ENCODE measurements at regions not wholly inside any gene's neighbourhood (a gene's known extent, or its start where the extent isn't known, plus 50 kb on each side); places are given as distances from the start of the nearest gene placed in this dataset.
"Not testable (repeated sequence)": the region's sequence is repeated elsewhere in the genome, so short reads cannot be mapped to it uniquely, and the experiment has no call there.

- Histone ChIP-seq H3K4me3 (ENCODE audit: low read depth in 1 of 5, low read length in 5 of 5) (no peak overlapping the region), H3K27ac (ENCODE audit: low read depth, low read length) (no peak overlapping the region), H3K36me3 (ENCODE audit: control insufficient read depth in 5 of 5, insufficient read depth in 5 of 5, low read length in 5 of 5) (no peaks in the 10 kb centered on the region), H3K9me3 (ENCODE audit: control insufficient read depth in 5 of 5, low read length in 5 of 5) (peaks cover 10 to 34% (median 30%) of the 10 kb centered on the region in 5 donors), H3K4me1 (ENCODE audit: control insufficient read depth in 5 of 5, insufficient read depth in 5 of 5, low read length in 5 of 5) (no peaks in the 10 kb centered on the region), H3K9ac (ENCODE audit: low read length in 5 of 5) (no peak overlapping the region), H3K27me3 (ENCODE audit: control insufficient read depth in 5 of 5, insufficient read depth in 4 of 5, low read length in 5 of 5) (no peaks in the 10 kb centered on the region)
These were observed 472.9 kb upstream of the GRID2 start for GRCh38 chr4:91830681-91831395.

DNA sequence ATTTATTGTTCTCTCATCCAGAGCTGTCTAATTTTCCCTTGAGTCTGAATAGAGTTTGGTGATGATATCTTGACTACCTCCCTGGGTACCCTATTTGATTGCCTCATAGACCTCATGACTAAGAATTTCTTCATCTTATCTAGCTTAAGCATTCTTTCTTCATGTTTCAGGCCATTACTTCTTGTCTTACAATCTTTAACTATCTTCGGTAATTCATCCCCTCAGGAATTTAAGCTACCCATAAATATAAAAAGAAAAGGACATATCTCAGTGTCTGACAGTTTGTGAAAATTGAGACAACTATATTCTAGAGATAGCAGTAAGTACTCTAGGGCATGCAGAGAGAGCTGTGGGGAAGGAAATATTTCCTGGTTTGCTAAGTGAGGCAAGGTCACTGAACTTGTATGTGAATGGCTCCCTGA, 466.1 kb upstream of the GRID2 start:
- Histone ChIP-seq H3K36me3 (ENCODE audit: control insufficient read depth in 5 of 5, insufficient read depth in 5 of 5, low read length in 5 of 5) (no peaks in the 10 kb centered on the region), H3K27ac (ENCODE audit: low read depth, low read length) (no peak overlapping the region), H3K4me1 (ENCODE audit: control insufficient read depth in 5 of 5, insufficient read depth in 5 of 5, low read length in 5 of 5) (peaks cover 0 to 7% (median 0%) of the 10 kb centered on the region in 5 donors), H3K27me3 (ENCODE audit: control insufficient read depth in 5 of 5, insufficient read depth in 4 of 5, low read length in 5 of 5) (no peaks in the 10 kb centered on the region), H3K9me3 (ENCODE audit: control insufficient read depth in 5 of 5, low read length in 5 of 5) (peaks cover 10 to 23% (median 19%) of the 10 kb centered on the region in 5 donors), H3K9ac (ENCODE audit: low read length in 5 of 5) (no peak overlapping the region), H3K4me3 (ENCODE audit: low read depth in 1 of 5, low read length in 5 of 5) (no peak overlapping the region)

DNA sequence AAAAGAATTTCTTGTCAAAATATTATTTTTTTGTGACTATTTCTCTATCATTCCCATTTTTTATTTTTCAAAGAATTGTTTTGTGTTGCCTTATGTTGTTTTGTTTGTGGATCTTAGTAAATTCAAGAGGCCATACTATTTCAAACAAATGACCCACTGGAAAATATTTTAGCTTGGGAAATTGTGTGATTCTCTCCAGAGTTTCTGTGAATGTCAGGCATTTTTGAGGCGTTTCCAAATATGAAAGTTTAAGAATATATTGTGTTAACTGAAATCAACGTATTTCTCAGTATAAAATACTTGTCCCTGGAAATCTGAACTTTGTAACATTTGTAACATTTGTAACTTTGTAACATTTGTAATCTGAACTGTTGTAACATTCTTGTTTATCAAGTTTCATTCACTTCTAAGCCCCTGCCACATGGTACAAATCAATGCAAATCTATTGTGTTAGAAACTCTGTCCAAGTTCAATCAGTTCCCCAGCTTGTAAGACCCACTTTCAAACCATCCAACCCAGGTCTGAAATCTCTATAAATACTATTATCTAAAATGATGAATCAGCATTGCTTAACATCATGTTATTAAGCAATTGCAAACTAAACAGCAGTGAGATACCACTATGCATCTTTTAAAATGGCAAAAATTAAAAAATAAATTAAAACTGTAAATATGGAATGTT, 465.4 kb upstream of the GRID2 start:
- no peak overlapping the region for H3K9ac ChIP-seq (ENCODE audit: low read length in 5 of 5)
- no peaks in the 10 kb centered on the region for H3K36me3 ChIP-seq (ENCODE audit: control insufficient read depth in 5 of 5, insufficient read depth in 5 of 5, low read length in 5 of 5)
- no peaks in the 10 kb centered on the region for H3K27me3 ChIP-seq (ENCODE audit: control insufficient read depth in 5 of 5, insufficient read depth in 4 of 5, low read length in 5 of 5)
- no peak overlapping the region for H3K27ac ChIP-seq (ENCODE audit: low read depth, low read length)
- H3K9me3 ChIP-seq (ENCODE audit: control insufficient read depth in 5 of 5, low read length in 5 of 5) = peaks cover 3 to 16% (median 15%) of the 10 kb centered on the region in 5 donors
- no peak overlapping the region for H3K4me3 ChIP-seq (ENCODE audit: low read depth in 1 of 5, low read length in 5 of 5)
- H3K4me1 ChIP-seq (ENCODE audit: control insufficient read depth in 5 of 5, insufficient read depth in 5 of 5, low read length in 5 of 5) = peaks cover 0 to 7% (median 0%) of the 10 kb centered on the region in 5 donors

DNA sequence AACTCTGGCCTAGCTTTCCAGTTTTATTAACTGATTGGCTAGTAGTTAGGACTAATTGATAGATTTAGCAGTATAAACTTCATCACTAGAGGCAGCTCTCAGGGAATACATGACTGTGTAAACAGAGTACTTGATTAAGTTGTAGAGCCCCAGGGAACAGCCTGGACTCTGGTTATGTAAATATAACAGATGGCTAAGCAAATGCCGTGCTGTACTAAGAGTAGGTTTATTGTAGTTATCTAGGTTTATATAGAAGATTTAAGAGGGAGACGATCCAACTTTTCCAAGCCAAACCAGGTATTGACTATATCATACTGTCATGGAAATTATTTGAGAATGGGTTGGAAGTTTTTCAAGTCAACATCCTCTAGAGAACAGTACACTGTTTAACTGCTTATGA, 463.4 kb upstream of the GRID2 start:
- Histone ChIP-seq H3K36me3 (ENCODE audit: control insufficient read depth in 5 of 5, insufficient read depth in 5 of 5, low read length in 5 of 5) (no peaks in the 10 kb centered on the region), H3K27me3 (ENCODE audit: control insufficient read depth in 5 of 5, insufficient read depth in 4 of 5, low read length in 5 of 5) (no peaks in the 10 kb centered on the region), H3K4me3 (ENCODE audit: low read depth in 1 of 5, low read length in 5 of 5) (no peak overlapping the region), H3K4me1 (ENCODE audit: control insufficient read depth in 5 of 5, insufficient read depth in 5 of 5, low read length in 5 of 5) (peaks cover 0 to 7% (median 0%) of the 10 kb centered on the region in 5 donors), H3K27ac (ENCODE audit: low read depth, low read length) (no peak overlapping the region), H3K9ac (ENCODE audit: low read length in 5 of 5) (no peak overlapping the region), H3K9me3 (ENCODE audit: control insufficient read depth in 5 of 5, low read length in 5 of 5) (peaks cover 0 to 2% (median 0%) of the 10 kb centered on the region in 5 donors)

- no peak overlapping the region for H3K4me3 ChIP-seq (ENCODE audit: low read depth in 1 of 5, low read length in 5 of 5)
- H3K4me1 ChIP-seq (ENCODE audit: control insufficient read depth in 5 of 5, insufficient read depth in 5 of 5, low read length in 5 of 5) = no peaks in the 10 kb centered on the region
- no peak overlapping the region for H3K9ac ChIP-seq (ENCODE audit: low read length in 5 of 5)
- no peaks in the 10 kb centered on the region for H3K36me3 ChIP-seq (ENCODE audit: control insufficient read depth in 5 of 5, insufficient read depth in 5 of 5, low read length in 5 of 5)
- H3K27ac ChIP-seq (ENCODE audit: low read depth, low read length) = no peak overlapping the region
- H3K9me3 ChIP-seq (ENCODE audit: control insufficient read depth in 5 of 5, low read length in 5 of 5) = peaks cover 0 to 2% (median 0%) of the 10 kb centered on the region in 5 donors
- no peaks in the 10 kb centered on the region for H3K27me3 ChIP-seq (ENCODE audit: control insufficient read depth in 5 of 5, insufficient read depth in 4 of 5, low read length in 5 of 5)
These were observed 457.5 kb upstream of the GRID2 start for GRCh38 chr4:91846233-91846632.

DNA sequence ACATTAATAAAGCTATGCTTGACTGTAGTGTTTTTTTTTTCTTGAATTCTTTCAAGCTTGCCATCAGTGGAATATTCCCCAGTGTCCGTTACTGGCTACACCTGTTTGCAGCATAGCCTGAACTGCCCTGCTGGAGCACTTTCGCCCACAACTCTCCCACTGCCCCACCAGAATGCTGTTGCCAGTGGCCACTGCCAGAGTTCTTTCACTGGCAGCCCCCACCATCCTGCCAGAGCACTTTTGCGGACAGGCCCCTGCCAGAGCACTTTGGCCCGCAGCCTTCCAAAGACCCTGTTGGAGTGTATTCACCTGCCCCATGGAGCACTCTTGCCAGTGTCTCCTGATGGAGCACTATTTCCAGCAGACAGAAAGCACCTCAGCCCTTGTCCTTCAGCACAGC, 452.3 kb upstream of the GRID2 start:
- Histone ChIP-seq H3K36me3 (ENCODE audit: control insufficient read depth in 5 of 5, insufficient read depth in 5 of 5, low read length in 5 of 5) (no peaks in the 10 kb centered on the region), H3K4me1 (ENCODE audit: control insufficient read depth in 5 of 5, insufficient read depth in 5 of 5, low read length in 5 of 5) (no peaks in the 10 kb centered on the region), H3K9ac (ENCODE audit: low read length in 5 of 5) (no peak overlapping the region), H3K9me3 (ENCODE audit: control insufficient read depth in 5 of 5, low read length in 5 of 5) (peaks cover 0 to 5% (median 0%) of the 10 kb centered on the region in 5 donors), H3K27me3 (ENCODE audit: control insufficient read depth in 5 of 5, insufficient read depth in 4 of 5, low read length in 5 of 5) (no peaks in the 10 kb centered on the region), H3K4me3 (ENCODE audit: low read depth in 1 of 5, low read length in 5 of 5) (no peak overlapping the region), H3K27ac (ENCODE audit: low read depth, low read length) (no peak overlapping the region)

- Histone ChIP-seq H3K27me3 (ENCODE audit: control insufficient read depth in 5 of 5, insufficient read depth in 4 of 5, low read length in 5 of 5) (no peaks in the 10 kb centered on the region), H3K4me1 (ENCODE audit: control insufficient read depth in 5 of 5, insufficient read depth in 5 of 5, low read length in 5 of 5) (no peaks in the 10 kb centered on the region), H3K9me3 (ENCODE audit: control insufficient read depth in 5 of 5, low read length in 5 of 5) (peaks cover 0 to 2% (median 0%) of the 10 kb centered on the region in 5 donors), H3K36me3 (ENCODE audit: control insufficient read depth in 5 of 5, insufficient read depth in 5 of 5, low read length in 5 of 5) (no peaks in the 10 kb centered on the region), H3K9ac (ENCODE audit: low read length in 5 of 5) (no peak overlapping the region), H3K4me3 (ENCODE audit: low read depth in 1 of 5, low read length in 5 of 5) (no peak overlapping the region), H3K27ac (ENCODE audit: low read depth, low read length) (no peak overlapping the region)
These were observed 415.8 kb upstream of the GRID2 start for GRCh38 chr4:91887926-91888325.

GRCh38 chr4:91891217-91891616, 412.5 kb upstream of the GRID2 start:
- H3K27ac ChIP-seq (ENCODE audit: low read depth, low read length); H3K9ac ChIP-seq (ENCODE audit: low read length in 5 of 5); H3K9me3 ChIP-seq (ENCODE audit: control insufficient read depth in 5 of 5, low read length in 5 of 5); H3K27me3 ChIP-seq (ENCODE audit: control insufficient read depth in 5 of 5, insufficient read depth in 4 of 5, low read length in 5 of 5); H3K4me3 ChIP-seq (ENCODE audit: low read depth in 1 of 5, low read length in 5 of 5); H3K36me3 ChIP-seq (ENCODE audit: control insufficient read depth in 5 of 5, insufficient read depth in 5 of 5, low read length in 5 of 5); H3K4me1 ChIP-seq (ENCODE audit: control insufficient read depth in 5 of 5, insufficient read depth in 5 of 5, low read length in 5 of 5): not testable (repeated sequence)

DNA sequence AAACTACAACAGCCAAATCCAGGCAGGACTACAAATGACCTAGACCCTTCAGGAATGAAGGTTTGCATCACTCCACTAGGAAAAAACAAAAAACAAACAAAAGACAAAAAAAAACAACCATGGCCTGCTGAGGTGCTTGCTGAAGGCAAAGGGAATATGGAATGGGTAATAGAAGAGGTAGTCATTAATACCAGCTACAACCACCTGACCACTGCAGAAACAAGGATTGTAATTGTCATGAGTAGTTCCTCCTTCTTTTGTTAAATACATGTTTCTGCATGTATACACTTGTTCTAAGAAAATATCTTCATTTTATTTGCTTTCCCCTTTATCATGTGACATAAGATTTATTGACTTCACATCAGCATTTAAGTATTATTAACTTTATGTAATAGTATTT, 409.8 kb upstream of the GRID2 start:
- Histone ChIP-seq H3K36me3 (ENCODE audit: control insufficient read depth in 5 of 5, insufficient read depth in 5 of 5, low read length in 5 of 5) (no peaks in the 10 kb centered on the region), H3K27ac (ENCODE audit: low read depth, low read length) (no peak overlapping the region), H3K4me3 (ENCODE audit: low read depth in 1 of 5, low read length in 5 of 5) (no peak overlapping the region), H3K4me1 (ENCODE audit: control insufficient read depth in 5 of 5, insufficient read depth in 5 of 5, low read length in 5 of 5) (no peaks in the 10 kb centered on the region), H3K9me3 (ENCODE audit: control insufficient read depth in 5 of 5, low read length in 5 of 5) (peaks cover 0 to 8% (median 0%) of the 10 kb centered on the region in 5 donors), H3K27me3 (ENCODE audit: control insufficient read depth in 5 of 5, insufficient read depth in 4 of 5, low read length in 5 of 5) (no peaks in the 10 kb centered on the region), H3K9ac (ENCODE audit: low read length in 5 of 5) (no peak overlapping the region)

DNA sequence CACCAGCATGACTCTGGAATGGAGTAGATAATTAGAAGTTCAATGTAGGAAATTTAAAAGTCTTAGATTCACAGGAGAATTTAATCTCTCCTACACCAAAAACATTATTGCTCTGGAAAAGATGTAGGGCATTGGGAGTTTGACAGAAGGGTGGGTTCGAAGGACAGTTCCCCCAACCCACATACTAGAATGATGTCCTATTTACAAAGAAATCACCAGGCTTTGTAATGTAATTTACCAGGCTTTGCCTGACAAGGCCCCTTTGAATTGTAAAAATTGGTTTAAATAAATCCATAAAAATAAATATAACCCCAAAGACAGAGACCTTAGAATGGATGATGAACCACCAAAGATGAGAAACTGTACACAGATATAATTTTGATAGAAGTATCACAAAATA, 399.2 kb upstream of the GRID2 start:
- H3K27me3 ChIP-seq (ENCODE audit: control insufficient read depth in 5 of 5, insufficient read depth in 4 of 5, low read length in 5 of 5) = no peaks in the 10 kb centered on the region
- no peak overlapping the region for H3K9ac ChIP-seq (ENCODE audit: low read length in 5 of 5)
- H3K27ac ChIP-seq (ENCODE audit: low read depth, low read length) = no peak overlapping the region
- peaks cover 0 to 3% (median 0%) of the 10 kb centered on the region in 5 donors for H3K9me3 ChIP-seq (ENCODE audit: control insufficient read depth in 5 of 5, low read length in 5 of 5)
- no peak overlapping the region for H3K4me3 ChIP-seq (ENCODE audit: low read depth in 1 of 5, low read length in 5 of 5)
- H3K4me1 ChIP-seq (ENCODE audit: control insufficient read depth in 5 of 5, insufficient read depth in 5 of 5, low read length in 5 of 5) = no peaks in the 10 kb centered on the region
- no peaks in the 10 kb centered on the region for H3K36me3 ChIP-seq (ENCODE audit: control insufficient read depth in 5 of 5, insufficient read depth in 5 of 5, low read length in 5 of 5)
